Keratinocyte (primary cell): ENCODE measurements at regions not wholly inside any gene's neighbourhood (a gene's known extent, or its start where the extent isn't known, plus 50 kb on each side); places are given as distances from the start of the nearest gene placed in this dataset.

Source experiments
- DNase-seq: peaks from one replicate; pipeline ENCODE4 v3.0.0-alpha.2; 2011; ENCODE audit warnings: low read depth, missing footprints, low spot score
- FAIRE-seq: peaks from 2 replicates; lab custom pipeline; 2011; peaks lifted over from hg19 to GRCh38; lab: Jason Lieb, UNC
- H2AFZ ChIP-seq: 2 replicates; pipeline ENCODE4 v1.6.0; 2012; ENCODE audit warnings: low read length, control low read depth, inconsistent platforms; ENCODE audit not compliant: control insufficient read depth
- H3K27ac ChIP-seq: 2 replicates; pipeline ENCODE4 v1.5.1; 2011; ENCODE audit warnings: low read length; ENCODE audit not compliant: control insufficient read depth, insufficient read depth
- H3K27me3 ChIP-seq: 3 replicates; pipeline ENCODE4 v1.6.0; 2011; ENCODE audit warnings: low read length; ENCODE audit not compliant: control insufficient read depth, insufficient read depth; ENCODE audit errors: extremely low read depth
- H3K36me3 ChIP-seq, 2 experiments: 2 replicates in 1 of 2; 3 replicates in 1 of 2; pipeline ENCODE4 v1.5.1; 2011; ENCODE audit warnings: low read length in 2 of 2, mild to moderate bottlenecking in 1 of 2; ENCODE audit not compliant: control insufficient read depth in 2 of 2, insufficient read depth in 2 of 2; ENCODE audit errors: extremely low read depth in 1 of 2
- H3K4me1 ChIP-seq: 3 replicates; pipeline ENCODE4 v1.5.1; 2011; ENCODE audit warnings: low read length; ENCODE audit not compliant: control insufficient read depth, insufficient read depth; ENCODE audit errors: extremely low read depth
- H3K4me2 ChIP-seq: 3 replicates; pipeline ENCODE4 v1.6.0; 2011; ENCODE audit warnings: low read depth, low read length; ENCODE audit not compliant: control insufficient read depth, insufficient read depth; ENCODE audit errors: extremely low read depth
- H3K4me3 ChIP-seq, 3 experiments: fragments of 200-600 bp in 1 of 3; sonication (generic) in 1 of 3; 2 replicates in 2 of 3; 3 replicates in 1 of 3; pipeline ENCODE4 v1.5.1; 2011 to 2016; ENCODE audit warnings: low read length in 3 of 3, mild to moderate bottlenecking in 3 of 3, control low read depth in 2 of 3, inconsistent platforms in 1 of 3, low read depth in 1 of 3, mixed read lengths in 1 of 3, mixed run types in 1 of 3, moderate library complexity in 1 of 3; ENCODE audit not compliant: control insufficient read depth in 2 of 3, insufficient read depth in 2 of 3; ENCODE audit errors: extremely low read depth in 1 of 3
- H3K79me2 ChIP-seq: 2 replicates; pipeline ENCODE4 v1.6.0; 2012; ENCODE audit warnings: low read length; ENCODE audit not compliant: control insufficient read depth, insufficient read depth
- H3K9ac ChIP-seq: 3 replicates; pipeline ENCODE4 v1.6.0; 2011; ENCODE audit warnings: low read length; ENCODE audit not compliant: control insufficient read depth, insufficient read depth; ENCODE audit errors: extremely low read depth
- H3K9me1 ChIP-seq: 3 replicates; pipeline ENCODE4 v1.6.0; 2011; ENCODE audit warnings: low read length; ENCODE audit not compliant: control insufficient read depth, insufficient read depth; ENCODE audit errors: extremely low read depth
- H3K9me3 ChIP-seq: 2 replicates; pipeline ENCODE4 v1.5.1; 2012; ENCODE audit warnings: low read depth, low read length; ENCODE audit not compliant: control insufficient read depth
- H4K20me1 ChIP-seq: 3 replicates; pipeline ENCODE4 v1.6.0; 2011; ENCODE audit warnings: low read length; ENCODE audit not compliant: control insufficient read depth, insufficient read depth; ENCODE audit errors: extremely low read depth
- CTCF ChIP-seq, 3 experiments: IDR thresholded peaks in 1 of 3; conservative IDR thresholded peaks in 1 of 3; optimal IDR thresholded peaks in 1 of 3; 2 replicates in 2 of 3; 3 replicates in 1 of 3; pipeline versions ENCODE3 to v1.5.1; 2011; ENCODE audit warnings: low read length in 3 of 3, mild to moderate bottlenecking in 3 of 3, moderate library complexity in 2 of 3, control low read depth in 1 of 3, inconsistent platforms in 1 of 3; ENCODE audit not compliant: insufficient read depth in 2 of 3; ENCODE audit errors: extremely low read depth in 1 of 3
- EZH2 ChIP-seq: IDR thresholded peaks from one replicate; pipeline ENCODE4 v1.6.1; 2012; ENCODE audit warnings: inconsistent platforms, mild to moderate bottlenecking, low read length, moderate library complexity
- dilution Hi-C: fragments of 300-500 bp; cut with MboI; formaldehyde crosslinking; loops from one replicate; pipeline ENCODE4 v1.7.0; 2020; ENCODE audit warnings: low sequenced_read_pairs; ENCODE audit not compliant: extremely low pct_ligation_motif_present

GRCh38 chr4:60588556-60588955, 611.6 kb upstream of the ADGRL3 start:
- no peaks in the 10 kb centered on the region for H3K27me3 ChIP-seq
- H3K4me1 ChIP-seq: peaks cover 14% of the 10 kb centered on the region
- TF ChIP-seq EZH2 (no peak), CTCF (optimal IDR thresholded peaks at IDR 0.05 in 1 of 3, IDR thresholded peaks at IDR 0.05 in 1 of 3, conservative IDR thresholded peaks at IDR 0.05 in 1 of 3; ENCODE audit: extremely low read depth in 1 of 3, insufficient read depth in 2 of 3, low read length in 3 of 3) (no peak)
- dilution Hi-C loops: no loop called here
- no peak for DNase-seq
- H3K36me3 ChIP-seq: no peaks in the 10 kb centered on the region
- H3K4me2 ChIP-seq: peak overlapping the region; percentile 29
- H3K4me3 ChIP-seq: no peak overlapping the region
- H3K79me2 ChIP-seq: no peaks in the 10 kb centered on the region
- FAIRE-seq: no peak
- H4K20me1 ChIP-seq: no peaks in the 10 kb centered on the region
- no peaks in the 10 kb centered on the region for H3K9me3 ChIP-seq
- no peak overlapping the region for H3K27ac ChIP-seq
- H3K9me1 ChIP-seq: no peaks in the 10 kb centered on the region
- H3K9ac ChIP-seq: no peak overlapping the region
- H2AFZ ChIP-seq: peak overlapping the region; percentile 83

GRCh38 chr4:60589425-60589824, 610.7 kb upstream of the ADGRL3 start:
- Histone ChIP-seq H2AFZ (peak overlapping the region; percentile 23), H3K79me2 (no peaks in the 10 kb centered on the region), H3K4me3 (no peak overlapping the region), H3K4me2 (no peak overlapping the region), H4K20me1 (no peaks in the 10 kb centered on the region), H3K4me1 (peaks cover 14% of the 10 kb centered on the region), H3K9me3 (no peaks in the 10 kb centered on the region), H3K9ac (no peak overlapping the region), H3K9me1 (no peaks in the 10 kb centered on the region), H3K36me3 (no peaks in the 10 kb centered on the region), H3K27ac (no peak overlapping the region), H3K27me3 (no peaks in the 10 kb centered on the region)
- dilution Hi-C loops: no loop called here
- TF ChIP-seq CTCF (optimal IDR thresholded peaks at IDR 0.05 in 1 of 3, IDR thresholded peaks at IDR 0.05 in 1 of 3, conservative IDR thresholded peaks at IDR 0.05 in 1 of 3; ENCODE audit: extremely low read depth in 1 of 3, insufficient read depth in 2 of 3, low read length in 3 of 3) (no peak), EZH2 (no peak)
- FAIRE-seq: no peak
- no peak for DNase-seq
